HG03521 (cell line): ENCODE measurements at regions not wholly inside any gene's neighbourhood (a gene's known extent, or its start where the extent isn't known, plus 50 kb on each side); places are given as distances from the start of the nearest gene placed in this dataset.
"Not testable (repeated sequence)": the region's sequence is repeated elsewhere in the genome, so short reads cannot be mapped to it uniquely, and the experiment has no call there.

ENCODE experiments used
- ATAC-seq: cut with Tn5 transposase; IDR thresholded peaks from one replicate; pipeline ENCODE4 v1.9.1; 2021; ENCODE audit warnings: mild to moderate bottlenecking, moderate library complexity; ENCODE audit not compliant: unreplicated experiment

- no peak for ATAC-seq
Observed at GRCh38 chr18:59801576-59801975, 98.2 kb upstream of the PMAIP1 start.

GRCh38 chr18:59800897-59801296 is 98.9 kb upstream of the PMAIP1 start:
- ATAC-seq, result no peak

DNA sequence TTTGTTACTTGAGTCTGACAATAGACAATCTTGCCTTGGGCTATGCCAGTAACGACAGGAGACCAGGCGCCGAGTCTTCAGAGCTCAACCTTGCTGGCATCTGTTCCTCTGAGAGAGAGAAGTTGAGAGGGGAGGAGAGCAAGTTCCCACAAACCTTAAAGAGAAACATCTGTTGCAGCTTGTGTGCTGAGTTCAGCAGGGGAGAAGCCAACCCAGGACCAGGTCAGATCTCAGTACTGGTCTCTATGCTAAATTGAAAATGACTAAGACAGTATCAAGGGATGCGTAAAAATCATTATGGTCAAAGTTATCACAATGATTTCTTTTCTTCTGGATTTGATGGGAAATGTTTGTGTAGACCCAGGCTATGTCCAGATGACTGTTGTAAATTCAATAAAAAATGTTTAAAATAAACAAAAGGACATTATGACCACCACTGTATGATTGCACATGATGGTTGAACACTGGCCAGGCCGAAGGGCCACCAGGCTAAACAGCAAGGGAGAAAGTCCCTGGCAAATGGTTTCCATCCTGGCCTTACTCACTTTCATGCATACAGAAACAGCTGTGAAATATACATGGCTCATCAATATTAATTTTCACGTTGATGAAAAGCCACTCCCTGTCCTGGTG is 100.3 kb upstream of the PMAIP1 start:
- ATAC-seq, result no peak

DNA sequence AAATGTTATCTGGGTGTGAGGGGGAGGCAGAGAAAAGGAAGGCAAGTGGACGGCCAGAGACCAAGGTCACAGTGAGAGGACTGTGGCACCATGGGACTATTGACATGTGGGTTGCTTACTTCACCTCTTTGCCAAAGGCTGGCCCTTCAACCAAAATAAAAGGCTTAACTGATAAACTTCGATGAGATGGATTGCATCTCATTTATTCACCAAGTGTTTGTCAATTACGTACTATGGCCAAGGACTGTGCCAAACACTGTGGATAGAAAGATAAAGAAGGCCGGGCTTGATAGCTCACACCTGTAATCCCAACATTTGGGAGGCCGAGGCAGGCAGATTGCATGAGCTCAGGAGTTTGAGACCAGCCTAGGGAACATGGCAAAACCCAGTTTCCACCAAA is 98.7 kb upstream of the CCBE1 start:
- ATAC-seq, result no peak

DNA sequence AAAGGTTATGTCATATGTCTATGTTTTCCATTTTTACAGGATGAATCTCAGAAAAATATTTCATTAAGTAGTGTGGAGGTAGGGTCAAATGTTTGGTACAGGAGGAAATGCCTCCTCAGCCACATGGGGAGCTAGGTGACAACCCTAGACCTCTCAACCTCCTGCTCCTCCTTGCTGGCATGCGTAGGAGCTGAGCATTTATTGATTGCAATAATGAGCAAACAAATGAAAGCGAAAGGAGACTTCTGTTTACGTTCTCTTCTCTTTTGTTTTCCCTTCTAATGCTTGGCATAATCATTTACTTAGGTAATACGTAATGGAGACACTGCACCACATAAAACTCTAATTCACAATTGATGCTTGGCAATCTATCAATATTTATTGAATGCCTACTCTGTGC is 95.1 kb upstream of the CCBE1 start:
- ATAC-seq, result no peak

GRCh38 chr18:59790346-59790936 is 93.2 kb upstream of the CCBE1 start:
- ATAC-seq, result not testable (repeated sequence)

DNA sequence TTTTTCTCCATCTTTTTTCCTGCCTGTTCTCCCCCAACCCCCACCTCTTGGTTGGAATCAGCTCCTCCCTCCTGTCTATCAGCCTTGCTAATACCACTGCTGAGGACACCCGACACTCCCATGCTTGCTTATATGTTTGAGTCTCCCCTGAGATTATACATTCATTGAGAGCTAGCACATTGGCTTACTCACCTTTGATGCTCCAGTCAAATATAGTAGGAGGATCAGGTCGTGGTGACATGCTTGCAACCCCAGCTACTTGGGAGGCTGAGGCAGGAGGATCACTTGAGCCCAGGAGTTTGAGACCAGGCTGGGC is 91.5 kb upstream of the CCBE1 start:
- no peak for ATAC-seq

DNA sequence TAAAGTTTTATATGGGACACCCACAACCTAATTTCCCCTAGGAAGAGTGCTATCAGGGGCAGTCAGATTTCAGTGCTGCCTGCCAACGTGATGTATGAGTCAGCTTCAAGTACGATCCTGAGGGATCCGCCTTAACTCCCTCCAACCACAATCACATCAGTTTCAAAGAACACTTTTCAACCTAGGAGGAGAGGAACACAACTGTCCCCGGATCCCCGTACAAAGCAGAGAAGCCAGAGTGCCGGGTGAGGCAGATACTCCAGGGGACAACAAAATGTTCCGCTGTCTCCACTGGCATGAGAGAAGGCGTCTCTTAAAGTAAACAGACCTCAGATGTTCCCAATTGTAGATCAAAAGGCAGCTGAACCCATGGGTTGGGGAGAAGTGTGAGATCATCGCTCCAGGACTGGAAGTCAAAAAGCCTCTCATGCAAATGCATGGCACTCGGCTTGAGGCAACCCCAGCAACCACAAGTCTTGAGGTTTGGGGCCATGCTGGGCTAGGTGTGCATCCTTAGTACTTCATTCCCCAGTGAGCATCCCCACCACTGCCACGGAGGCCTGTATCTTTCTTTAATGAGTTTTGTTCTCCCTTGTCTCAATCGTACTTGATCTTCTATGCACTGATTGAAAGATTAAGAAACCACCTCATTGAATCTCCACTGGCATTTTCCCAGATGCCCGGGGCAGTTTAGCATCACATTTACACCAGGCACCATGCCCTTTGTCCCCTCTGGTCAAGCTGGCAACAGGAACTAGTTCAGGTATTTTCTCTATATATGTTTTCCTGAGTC is 91.0 kb upstream of the CCBE1 start:
- ATAC-seq, result no peak

GRCh38 chr18:59784694-59785093 is 87.5 kb upstream of the CCBE1 start:
- no peak for ATAC-seq

- ATAC-seq, result peak; percentile 83
Observed at GRCh38 chr18:59783138-59783537, 85.9 kb upstream of the CCBE1 start.

- ATAC-seq, result no peak
Observed at GRCh38 chr18:59779979-59780378, 82.8 kb upstream of the CCBE1 start.

GRCh38 chr18:59778434-59778833 is 81.2 kb upstream of the CCBE1 start:
- no peak for ATAC-seq

GRCh38 chr18:59777636-59778035 is 80.4 kb upstream of the CCBE1 start:
- no peak for ATAC-seq

GRCh38 chr18:59769129-59769865 is 72.1 kb upstream of the CCBE1 start:
- no peak for ATAC-seq

DNA sequence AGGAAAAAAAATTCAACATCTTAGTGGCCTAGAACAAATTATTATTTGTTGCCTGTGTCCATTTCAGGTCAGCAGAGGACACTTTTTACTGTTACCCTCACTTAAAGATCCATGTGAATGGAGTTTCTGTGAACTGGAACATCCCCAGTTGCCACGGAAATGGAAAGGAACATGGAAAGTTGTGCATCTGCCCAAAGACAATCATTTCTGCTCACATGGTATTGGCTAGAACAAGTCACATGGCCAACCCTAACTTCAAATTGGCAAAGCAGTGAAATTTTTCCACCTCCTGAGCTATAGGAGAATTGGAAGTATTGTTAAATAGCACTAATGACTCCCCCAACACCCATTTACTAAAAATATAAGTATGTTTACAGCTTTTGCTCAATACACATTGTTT is 71.2 kb upstream of the CCBE1 start:
- no peak for ATAC-seq

DNA sequence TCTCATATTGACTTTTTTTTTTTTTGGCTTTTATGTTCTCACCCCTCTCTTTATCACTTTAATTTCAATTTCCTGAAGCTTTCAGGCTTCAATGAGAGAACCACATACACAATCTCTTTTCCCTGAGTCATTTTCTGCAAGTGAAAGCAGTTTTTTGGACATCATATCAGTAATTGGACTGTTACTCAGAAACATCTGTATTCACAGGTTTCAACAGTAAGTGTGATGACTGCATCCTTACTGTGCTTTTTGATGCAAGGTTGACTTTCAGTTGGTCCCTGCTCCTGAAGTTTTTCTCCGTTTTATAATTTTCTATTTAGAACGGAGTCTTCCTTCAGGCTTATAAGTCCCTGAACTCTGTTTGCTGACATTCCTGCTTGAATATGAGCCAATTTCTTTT is 70.5 kb upstream of the CCBE1 start:
- ATAC-seq, result no peak

DNA sequence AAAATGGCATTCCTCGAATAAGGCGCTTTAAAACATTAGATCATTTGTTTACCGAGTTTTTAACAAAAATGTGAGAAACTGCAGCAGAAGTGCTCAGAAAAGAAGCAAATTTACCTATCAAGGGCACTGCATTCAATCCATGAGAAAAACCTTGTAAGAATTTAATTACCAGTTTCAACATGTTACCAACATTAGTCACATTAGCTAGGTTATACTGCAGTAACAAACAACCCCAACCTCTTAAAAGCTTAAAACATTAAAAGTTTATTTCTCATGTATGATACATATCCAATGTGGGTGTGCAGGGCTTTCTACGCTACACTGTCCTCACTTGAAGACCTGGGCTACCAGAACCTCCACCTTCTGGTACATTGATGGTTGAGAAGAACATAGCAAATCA is 68.1 kb upstream of the CCBE1 start:
- no peak for ATAC-seq

DNA sequence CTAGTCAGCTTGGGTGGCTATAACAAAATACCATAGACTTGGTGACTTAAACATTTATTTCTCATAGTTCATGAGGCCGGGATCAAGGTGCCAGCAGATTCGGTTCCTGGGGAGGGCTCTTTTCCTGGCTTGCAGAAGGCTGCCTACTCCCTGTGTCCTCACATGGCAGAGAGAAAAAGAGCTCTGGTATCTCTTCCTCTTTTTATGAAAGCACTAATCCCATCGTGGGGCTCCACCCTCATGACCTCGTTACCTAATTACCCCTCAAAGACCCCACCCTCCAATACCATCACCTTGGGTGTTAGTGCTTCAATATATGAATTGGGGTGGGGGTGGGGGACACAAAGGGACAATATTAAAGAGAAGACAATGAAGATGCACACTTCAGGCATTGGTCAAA is 67.1 kb upstream of the CCBE1 start:
- no peak for ATAC-seq

- no peak for ATAC-seq
Observed at GRCh38 chr18:59763541-59764136, 66.4 kb upstream of the CCBE1 start.

DNA sequence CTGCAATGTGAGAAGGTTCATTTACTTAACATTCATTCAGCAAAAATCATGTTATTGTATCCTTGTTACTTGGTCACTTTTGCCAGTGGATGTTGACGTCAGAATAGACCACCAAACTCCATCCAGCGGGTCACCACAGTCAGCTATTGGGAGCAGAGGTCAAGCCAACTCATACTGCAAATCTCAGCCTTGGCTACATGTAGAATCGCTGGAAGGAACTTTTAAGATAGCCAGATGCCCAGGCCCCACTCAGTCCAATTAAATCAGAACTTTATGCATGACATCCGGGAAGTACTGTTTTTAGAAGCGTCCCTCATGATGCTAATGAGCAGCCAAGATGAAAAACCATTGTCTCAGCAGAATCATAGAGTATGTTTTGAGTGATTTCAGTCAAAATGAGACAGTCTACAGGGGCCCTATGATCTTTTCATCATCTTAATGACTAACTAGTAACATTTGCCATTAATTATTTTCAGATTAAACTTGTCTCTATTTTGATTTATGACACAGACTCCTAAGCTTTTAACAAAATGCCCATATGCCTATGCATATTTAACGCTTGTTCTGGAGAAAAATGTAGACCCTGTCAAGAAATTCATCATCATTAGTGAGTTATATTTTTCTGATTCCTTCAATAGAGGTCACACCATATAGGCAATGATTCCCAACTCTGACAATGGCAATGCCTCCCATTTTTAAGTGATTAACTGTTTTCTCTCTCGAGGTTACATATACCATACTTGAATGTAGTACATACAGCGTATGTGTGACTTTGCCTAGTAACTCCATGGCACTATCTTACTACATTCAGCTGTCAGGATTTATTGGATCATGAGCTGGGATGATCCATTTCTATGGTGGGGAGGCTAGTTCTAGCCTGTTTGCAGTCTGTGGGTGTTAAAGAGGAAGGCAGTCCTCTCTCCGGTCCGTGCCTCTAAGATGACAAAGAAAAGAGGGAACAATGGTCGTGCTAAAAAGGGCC is 63.7 kb upstream of the CCBE1 start:
- no peak for ATAC-seq
